Cerebellar cortex (tissue), 1 donor: ENCODE measurements at regions not wholly inside any gene's neighbourhood (a gene's known extent, or its start where the extent isn't known, plus 50 kb on each side); places are given as distances from the start of the nearest gene placed in this dataset.

Experiments used
- DNase-seq: peaks from one replicate; pipeline ENCODE4 v3.0.0-alpha.2; 2015; ENCODE audit warnings: low spot score

- DNase-seq: no peak
These were observed 260.0 kb downstream of the NR2F1-AS1 start for GRCh38 chr5:93320920-93321445.

GRCh38 chr5:93313672-93314071 lies 267.3 kb downstream of the NR2F1-AS1 start:
- DNase-seq: no peak

GRCh38 chr5:93311881-93312280 lies 269.1 kb downstream of the NR2F1-AS1 start:
- DNase-seq: peak; percentile 26

DNA sequence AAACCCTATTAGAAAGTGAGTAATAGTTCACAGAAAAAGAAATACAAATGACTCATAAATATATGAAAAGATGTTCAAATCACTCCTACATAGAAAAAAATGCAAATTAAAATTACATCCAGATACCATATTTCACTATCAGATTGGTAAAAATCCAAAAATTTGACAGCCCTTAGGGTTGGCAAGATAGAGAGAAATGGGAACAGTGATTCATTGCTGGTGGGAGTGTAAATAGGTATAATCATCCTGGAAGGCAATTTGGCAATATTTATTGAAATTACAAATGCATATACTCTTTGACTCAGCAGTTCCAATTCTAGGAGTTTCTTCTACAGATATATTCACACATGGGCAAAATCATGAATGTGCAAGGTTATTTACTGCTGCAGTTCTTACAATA lies 273.5 kb downstream of the NR2F1-AS1 start:
- no peak for DNase-seq

GRCh38 chr5:93305984-93306383 lies 275.0 kb downstream of the NR2F1-AS1 start:
- DNase-seq: no peak

DNA sequence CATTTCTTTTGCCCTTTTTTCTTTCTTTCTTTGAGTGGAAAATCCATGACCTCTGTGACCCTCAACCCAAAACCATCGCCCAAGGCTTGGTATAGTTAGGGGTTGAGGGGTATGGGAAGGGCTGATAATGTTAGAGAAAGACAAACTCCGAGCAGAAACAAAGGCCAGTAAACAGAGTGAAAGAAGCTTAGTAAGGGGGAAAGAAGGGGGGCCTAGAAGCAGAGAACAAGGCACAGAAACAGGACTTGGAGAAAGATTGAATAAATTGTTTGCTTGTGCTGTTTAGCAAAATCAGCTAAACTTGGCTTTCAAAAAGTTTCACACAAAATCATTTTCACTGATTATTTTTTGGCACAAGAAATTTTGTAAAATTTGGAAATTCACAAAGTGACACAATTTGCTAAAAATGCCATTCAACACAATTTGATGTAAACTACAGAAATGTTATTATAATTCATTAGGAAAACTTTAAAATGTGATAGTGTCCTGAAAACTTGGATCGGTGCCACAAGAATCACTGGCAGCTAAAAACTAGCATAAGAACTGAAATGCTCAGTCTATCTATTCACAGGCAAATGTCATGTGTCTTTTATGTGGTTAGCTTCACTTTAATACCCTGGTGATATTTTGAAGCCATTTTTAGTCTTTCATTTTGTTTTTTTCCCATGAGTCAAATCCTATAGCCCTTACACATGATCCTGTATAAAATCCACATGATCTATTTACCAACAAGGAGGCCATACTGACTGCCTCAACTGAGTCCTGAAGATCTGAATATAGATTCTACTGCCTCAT lies 276.4 kb downstream of the NR2F1-AS1 start:
- no peak for DNase-seq

DNA sequence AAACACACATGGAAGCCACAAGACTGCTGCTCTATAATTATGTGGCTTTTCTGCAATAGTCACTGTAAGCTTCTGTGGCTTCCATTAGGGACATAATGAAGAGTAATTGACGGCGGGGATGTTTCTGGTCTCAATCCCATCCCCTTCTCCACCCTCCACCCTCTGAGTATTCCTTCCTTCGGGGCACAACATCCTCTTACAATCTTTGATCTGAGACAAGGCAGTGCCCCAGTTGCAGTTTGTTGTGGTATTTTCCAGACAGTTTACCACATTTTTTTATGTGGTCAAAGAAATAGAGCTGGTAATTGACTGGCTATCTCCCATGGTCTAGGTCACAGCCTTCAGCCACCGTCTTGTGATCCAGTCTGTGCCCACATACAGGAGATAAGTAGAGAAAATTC lies 277.7 kb downstream of the NR2F1-AS1 start:
- DNase-seq: no peak

DNA sequence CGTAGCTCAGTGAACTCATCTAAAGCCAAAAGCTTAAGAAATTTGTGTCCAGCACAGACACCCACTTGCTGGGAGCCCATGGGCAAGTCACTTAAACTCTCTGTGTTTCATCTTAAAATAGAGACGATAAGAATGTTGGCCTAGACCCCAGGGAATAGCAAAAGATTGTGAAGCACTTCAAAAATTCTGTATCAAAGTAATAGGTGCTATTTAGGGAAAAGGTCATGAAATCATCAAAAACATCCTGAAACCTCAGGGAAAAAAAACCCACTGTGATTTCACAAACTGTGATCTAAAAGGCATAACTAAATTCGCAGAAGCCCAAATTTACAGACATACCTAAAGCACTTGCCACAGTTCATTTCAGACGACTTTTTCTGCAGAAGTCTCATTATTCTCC lies 278.3 kb downstream of the NR2F1-AS1 start:
- no peak for DNase-seq

DNA sequence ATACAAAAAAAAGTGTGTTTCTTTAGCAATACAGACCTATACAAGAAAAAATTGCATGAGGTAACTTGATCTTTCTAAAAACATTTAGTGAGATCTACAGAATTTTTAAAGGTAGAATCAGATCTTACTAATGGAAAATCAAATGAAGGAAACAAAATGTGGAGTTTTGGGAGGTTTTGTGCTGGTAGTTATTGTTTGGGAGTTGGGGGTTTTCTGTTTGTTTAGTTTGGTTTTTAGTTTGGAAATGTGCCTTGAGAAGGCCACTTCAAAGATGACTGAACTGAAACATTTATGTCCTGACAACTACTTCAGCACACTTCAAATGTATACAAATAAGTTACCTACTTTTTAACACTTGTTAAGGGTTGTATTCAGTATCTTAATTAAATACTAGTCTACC lies 280.1 kb downstream of the NR2F1-AS1 start:
- no peak for DNase-seq

DNA sequence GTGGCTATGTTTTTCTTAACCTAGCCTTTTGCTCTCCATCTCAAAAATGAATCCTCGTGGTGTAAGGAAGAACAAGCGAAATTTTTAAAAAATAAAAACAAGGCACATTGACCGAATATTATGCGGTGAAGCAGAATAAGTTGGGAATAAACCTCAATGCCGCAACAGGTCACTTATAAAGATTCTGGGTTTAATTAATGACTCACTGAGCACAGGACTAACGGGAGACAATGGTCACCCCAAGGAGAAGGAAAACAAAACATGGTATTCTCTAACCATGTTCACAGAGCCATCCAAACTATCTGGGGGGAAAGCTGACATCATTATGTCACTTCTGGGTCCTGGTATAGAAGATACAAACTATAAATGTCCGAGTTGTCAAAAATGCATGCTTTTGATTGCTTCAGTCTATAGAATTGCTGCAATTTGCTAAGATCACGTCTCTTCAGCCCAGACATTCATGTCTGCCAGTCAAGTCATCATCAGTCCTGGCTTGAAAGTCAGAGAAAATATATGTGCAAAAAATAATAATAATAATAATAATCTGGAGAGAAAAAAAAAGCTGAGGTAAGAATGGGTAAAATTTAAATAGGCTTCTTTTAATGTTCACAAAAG lies 280.6 kb downstream of the NR2F1-AS1 start:
- DNase-seq: no peak

- DNase-seq: peak; percentile 81
These were observed 281.2 kb downstream of the NR2F1-AS1 start for GRCh38 chr5:93299681-93300308.

DNA sequence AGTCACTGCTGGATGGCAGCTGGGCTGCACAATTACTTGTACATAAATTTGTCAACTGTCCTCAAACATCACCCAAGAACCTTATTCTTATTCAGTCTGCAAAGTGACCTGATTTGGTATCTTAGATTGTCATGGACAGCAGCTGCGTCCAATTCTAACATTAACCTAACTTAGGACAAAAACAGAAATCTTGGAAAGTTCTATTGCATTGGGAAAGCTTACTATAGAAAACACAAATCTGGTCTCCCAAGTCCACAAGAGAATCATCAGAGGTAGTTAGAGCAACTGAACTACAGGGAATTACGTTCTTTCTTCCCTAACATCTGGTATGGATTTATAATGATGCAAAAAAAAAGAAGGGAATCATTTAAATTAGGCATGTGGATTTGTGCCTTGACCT lies 283.9 kb downstream of the NR2F1-AS1 start:
- DNase-seq: no peak

DNA sequence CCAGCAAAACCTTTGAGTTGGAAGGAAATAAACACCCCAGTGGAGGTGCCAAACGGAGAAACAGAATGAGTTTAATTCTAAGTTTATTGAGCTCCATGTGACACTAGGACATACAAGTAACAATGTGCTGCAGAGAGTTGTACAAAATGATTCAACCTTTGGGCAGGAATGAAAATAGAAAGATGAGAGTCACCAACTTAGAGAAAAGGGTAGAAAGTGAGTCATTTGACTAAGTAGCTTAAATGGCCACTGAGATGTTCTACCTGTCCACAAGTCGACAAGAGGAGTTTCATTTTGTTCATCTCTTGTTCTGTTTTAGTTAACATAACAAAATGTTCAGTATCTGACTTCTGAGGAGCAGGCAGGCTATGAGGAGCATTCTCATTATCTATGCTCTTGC lies 284.7 kb downstream of the NR2F1-AS1 start:
- no peak for DNase-seq

DNA sequence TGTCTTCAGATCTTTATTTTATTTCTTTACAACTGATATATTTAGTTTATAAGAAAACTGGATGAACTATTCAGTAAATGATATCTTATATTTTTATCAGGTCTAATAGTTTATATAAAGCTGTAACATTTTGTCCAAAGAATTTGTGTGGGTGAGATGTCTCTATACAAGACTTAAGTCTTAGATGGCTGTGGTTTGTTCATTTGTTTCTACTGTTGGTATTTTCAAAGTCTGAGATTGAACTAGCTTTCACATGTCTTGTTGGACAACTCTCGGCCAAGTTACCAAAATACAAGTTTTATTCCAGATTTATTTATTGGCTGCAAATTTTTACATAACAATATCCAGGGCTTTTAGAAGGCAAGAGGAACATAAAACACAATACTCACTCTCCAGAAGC lies 286.0 kb downstream of the NR2F1-AS1 start:
- no peak for DNase-seq

GRCh38 chr5:93294199-93294598 lies 286.8 kb downstream of the NR2F1-AS1 start:
- no peak for DNase-seq

DNA sequence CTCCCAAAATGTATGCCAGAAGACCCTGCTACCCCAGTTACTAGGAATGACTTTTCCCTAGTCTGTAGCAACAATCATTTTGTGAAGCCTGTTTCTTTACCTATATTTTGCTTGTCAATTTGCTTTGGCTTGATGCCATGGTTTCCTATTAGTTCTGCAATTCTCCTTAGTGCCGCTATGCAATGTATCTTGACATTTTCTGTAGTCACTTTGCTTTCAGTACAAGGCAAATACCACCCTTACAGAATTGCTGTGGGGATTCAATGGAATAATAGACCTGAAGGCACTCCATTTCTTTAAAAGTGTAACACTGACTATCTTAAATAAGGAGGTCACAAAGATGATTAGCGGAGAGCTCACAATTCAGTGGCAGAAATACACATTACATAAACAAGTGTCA lies 291.1 kb downstream of the NR2F1-AS1 start:
- DNase-seq: no peak

- DNase-seq: no peak
These were observed 295.6 kb downstream of the NR2F1-AS1 start for GRCh38 chr5:93285461-93285860.

DNA sequence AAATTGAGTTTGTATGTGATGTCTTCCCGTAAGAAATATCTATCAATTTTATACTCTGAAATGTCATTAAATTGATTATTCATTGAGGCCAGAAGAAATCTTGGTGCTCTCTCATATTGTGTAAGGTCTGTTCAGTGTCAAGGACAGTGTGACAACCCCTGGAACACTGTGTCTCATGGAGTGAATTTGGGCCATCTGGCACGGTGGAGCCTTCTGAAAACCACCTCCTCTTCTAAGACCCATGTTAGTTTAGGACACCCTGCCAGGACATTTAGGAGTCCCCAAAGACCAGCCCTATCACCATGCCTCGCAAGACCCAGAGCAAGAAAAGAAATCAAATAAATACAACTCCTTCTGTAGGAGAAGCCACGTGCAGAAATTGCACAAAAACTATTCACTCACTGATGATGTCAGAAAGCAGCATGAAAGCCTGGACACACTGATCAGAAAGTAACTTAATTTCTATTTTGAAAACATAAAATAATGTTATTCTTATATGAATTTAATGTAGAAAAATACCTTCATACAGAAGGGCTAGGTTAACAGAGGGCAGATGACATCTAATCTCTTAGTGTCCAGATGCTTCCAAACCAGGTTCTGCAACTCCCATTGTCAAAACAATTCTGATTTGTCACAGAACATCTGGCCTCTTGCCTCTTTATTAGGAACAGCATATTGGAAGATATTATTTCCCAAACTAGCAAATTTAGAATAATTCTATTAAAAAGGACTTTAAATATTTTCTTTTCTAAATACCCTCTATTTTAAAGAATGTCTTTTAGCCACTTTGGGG lies 298.8 kb downstream of the NR2F1-AS1 start:
- no peak for DNase-seq

DNA sequence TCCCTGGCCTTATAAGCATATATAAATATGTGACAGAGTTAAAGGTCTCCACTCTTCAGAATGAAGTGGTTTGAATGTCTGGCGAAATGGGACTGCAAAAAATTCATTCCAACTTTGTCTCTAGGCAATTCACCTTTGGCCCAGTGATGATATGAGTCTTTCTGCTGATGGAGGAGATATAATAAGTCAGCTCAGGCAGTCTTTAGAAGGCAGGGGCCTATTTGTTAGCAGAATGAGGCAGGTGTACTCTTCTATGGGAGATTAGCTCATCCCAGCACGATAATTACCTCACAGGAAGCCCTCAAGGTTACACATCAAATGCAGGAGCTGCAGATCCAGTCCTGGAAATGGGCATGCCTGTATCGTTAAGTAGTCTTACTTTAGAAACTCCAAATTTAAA lies 300.5 kb downstream of the NR2F1-AS1 start:
- no peak for DNase-seq

- no peak for DNase-seq
These were observed 301.6 kb downstream of the NR2F1-AS1 start for GRCh38 chr5:93279296-93279963.

DNA sequence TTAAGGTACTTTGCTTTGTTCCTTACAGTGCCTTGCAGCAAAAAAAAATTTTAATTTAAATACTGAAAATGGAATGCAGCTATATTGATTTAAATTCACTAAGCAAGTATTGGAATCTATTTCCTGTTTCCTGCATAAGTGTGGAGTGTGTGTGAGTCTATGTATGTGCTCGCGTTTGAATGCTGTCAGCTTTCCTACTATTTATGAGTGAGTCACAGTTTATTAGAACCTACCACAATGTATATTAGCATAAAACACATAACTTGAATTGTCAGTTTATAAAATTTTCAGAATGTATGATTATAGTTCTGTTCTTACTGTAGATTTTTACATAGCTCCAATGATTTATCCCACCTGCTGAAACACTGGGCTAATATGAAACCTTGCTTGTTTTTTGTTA lies 302.1 kb downstream of the NR2F1-AS1 start:
- DNase-seq: no peak

DNA sequence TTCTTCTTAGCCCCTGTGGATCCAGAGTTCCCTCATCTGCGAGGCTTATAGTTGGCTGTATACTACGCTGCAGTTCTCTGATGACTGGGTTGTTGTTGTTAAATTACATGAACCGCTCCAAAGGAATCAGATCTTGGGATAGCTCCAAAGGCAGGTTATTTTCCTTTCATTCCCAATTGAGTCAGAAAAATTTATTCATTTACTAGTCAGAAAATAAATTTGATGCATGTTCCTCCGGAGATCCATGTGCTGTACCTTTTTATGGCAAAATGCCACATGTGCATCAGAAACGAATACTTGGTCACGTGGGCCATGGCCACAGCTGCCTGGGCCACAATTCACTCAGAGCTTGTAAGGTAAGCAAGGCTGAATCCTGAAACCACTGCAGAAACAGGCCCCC lies 304.0 kb downstream of the NR2F1-AS1 start:
- no peak for DNase-seq
